ENCODE measurements at regions not wholly inside any gene's neighbourhood (a gene's known extent, or its start where the extent isn't known, plus 50 kb on each side); places are given as distances from the start of the nearest gene placed in this dataset.
A peak's percentile ranks its signal among the peaks of the same experiment; 100 is the strongest.
"Not testable (repeated sequence)": the region's sequence is repeated elsewhere in the genome, so short reads cannot be mapped to it uniquely, and the experiment has no call there.

- no peak for DNase-seq (ENCODE audit: low spot score)
Measured at GRCh38 chr9:12424243-12424642, 268.9 kb upstream of the TYRP1 start.

- peak; percentile 36 for DNase-seq (ENCODE audit: low spot score)
Measured at GRCh38 chr9:12425878-12426864, 267.0 kb upstream of the TYRP1 start.

- no peak for DNase-seq (ENCODE audit: low spot score)
Measured at GRCh38 chr9:12439267-12439666, 253.9 kb upstream of the TYRP1 start.

GRCh38 chr9:12441080-12441479, 252.1 kb upstream of the TYRP1 start:
- DNase-seq (ENCODE audit: low spot score), result not testable (repeated sequence)

GRCh38 chr9:12441506-12441905, 251.7 kb upstream of the TYRP1 start:
- DNase-seq (ENCODE audit: low spot score), result no peak

- no peak for DNase-seq (ENCODE audit: low spot score)
Measured at GRCh38 chr9:12448246-12448645, 244.9 kb upstream of the TYRP1 start.

GRCh38 chr9:12457237-12457636, 235.9 kb upstream of the TYRP1 start:
- no peak for DNase-seq (ENCODE audit: low spot score)

- DNase-seq (ENCODE audit: low spot score), result no peak
Measured at GRCh38 chr9:12461763-12462460, 231.3 kb upstream of the TYRP1 start.

GRCh38 chr9:12462861-12463260, 230.3 kb upstream of the TYRP1 start:
- DNase-seq (ENCODE audit: low spot score), result no peak

GRCh38 chr9:12463641-12464040, 229.5 kb upstream of the TYRP1 start:
- DNase-seq (ENCODE audit: low spot score), result no peak

- DNase-seq (ENCODE audit: low spot score), result no peak
Measured at GRCh38 chr9:12464400-12464799, 228.8 kb upstream of the TYRP1 start.

- DNase-seq (ENCODE audit: low spot score), result peak; percentile 62
Measured at GRCh38 chr9:12464910-12465512, 228.2 kb upstream of the TYRP1 start.

GRCh38 chr9:12469084-12469483, 224.1 kb upstream of the TYRP1 start:
- DNase-seq (ENCODE audit: low spot score), result no peak

GRCh38 chr9:12494411-12494810, 198.8 kb upstream of the TYRP1 start:
- no peak for DNase-seq (ENCODE audit: low spot score)

GRCh38 chr9:12497790-12498189, 195.4 kb upstream of the TYRP1 start:
- DNase-seq (ENCODE audit: low spot score), result no peak

- DNase-seq (ENCODE audit: low spot score), result no peak
Measured at GRCh38 chr9:12502520-12502919, 190.7 kb upstream of the TYRP1 start.

- no peak for DNase-seq (ENCODE audit: low spot score)
Measured at GRCh38 chr9:12503606-12504122, 189.5 kb upstream of the TYRP1 start.

- no peak for DNase-seq (ENCODE audit: low spot score)
Measured at GRCh38 chr9:12510551-12510950, 182.6 kb upstream of the TYRP1 start.

- DNase-seq (ENCODE audit: low spot score), result no peak
Measured at GRCh38 chr9:12511726-12512125, 181.5 kb upstream of the TYRP1 start.

- no peak for DNase-seq (ENCODE audit: low spot score)
Measured at GRCh38 chr9:12516031-12516430, 177.2 kb upstream of the TYRP1 start.

- DNase-seq (ENCODE audit: low spot score), result no peak
Measured at GRCh38 chr9:12516573-12516972, 176.6 kb upstream of the TYRP1 start.

- DNase-seq (ENCODE audit: low spot score), result no peak
Measured at GRCh38 chr9:12538842-12539579, 154.2 kb upstream of the TYRP1 start.
